ENCODE measurements at regions not wholly inside any gene's neighbourhood (a gene's known extent, or its start where the extent isn't known, plus 50 kb on each side); places are given as distances from the start of the nearest gene placed in this dataset.

- H3K4me3 ChIP-seq (ENCODE audit: low read length) = no peak overlapping the region
- no peak for DNase-seq (ENCODE audit: low read depth)
- no peak for TF ChIP-seq CTCF (conservative IDR thresholded peaks at IDR 0.05; ENCODE audit: low read length)
Measured at GRCh38 chr5:2012885-2013284, 130.2 kb upstream of the IRX4 start.

GRCh38 chr5:2011481-2012411 is 129.0 kb upstream of the IRX4 start:
- TF ChIP-seq CTCF (conservative IDR thresholded peaks at IDR 0.05; ENCODE audit: low read length) = no peak
- no peak for DNase-seq (ENCODE audit: low read depth)
- H3K4me3 ChIP-seq (ENCODE audit: low read length) = no peak overlapping the region

- TF ChIP-seq CTCF (conservative IDR thresholded peaks at IDR 0.05; ENCODE audit: low read length) = no peak
- DNase-seq (ENCODE audit: low read depth) = no peak
- H3K4me3 ChIP-seq (ENCODE audit: low read length) = no peak overlapping the region
Measured at GRCh38 chr5:2010940-2011339, 128.2 kb upstream of the IRX4 start.

- no peak for TF ChIP-seq CTCF (conservative IDR thresholded peaks at IDR 0.05; ENCODE audit: low read length)
- H3K4me3 ChIP-seq (ENCODE audit: low read length) = no peak overlapping the region
- DNase-seq (ENCODE audit: low read depth) = no peak
Measured at GRCh38 chr5:2009986-2010914, 127.5 kb upstream of the IRX4 start.

- TF ChIP-seq CTCF (conservative IDR thresholded peaks at IDR 0.05; ENCODE audit: low read length) = no peak
- DNase-seq (ENCODE audit: low read depth) = no peak
- H3K4me3 ChIP-seq (ENCODE audit: low read length) = no peak overlapping the region
Measured at GRCh38 chr5:2008851-2009629, 126.3 kb upstream of the IRX4 start.

- DNase-seq (ENCODE audit: low read depth) = no peak
- H3K4me3 ChIP-seq (ENCODE audit: low read length) = no peak overlapping the region
- TF ChIP-seq CTCF (conservative IDR thresholded peaks at IDR 0.05; ENCODE audit: low read length) = no peak
Measured at GRCh38 chr5:2007878-2008501, 125.3 kb upstream of the IRX4 start.

All from AG10803 (cell line).